Adrenal gland (tissue), 9 donors: ENCODE measurements at regions not wholly inside any gene's neighbourhood (a gene's known extent, or its start where the extent isn't known, plus 50 kb on each side); places are given as distances from the start of the nearest gene placed in this dataset.

ENCODE experiments used
- DNase-seq, 7 donors: peaks; one replicate each; pipeline ENCODE4 v3.0.0-alpha.2; 2019 to 2020
- H3K27ac ChIP-seq, 5 donors: fragments of 200-600 bp; sonication (generic) in 4 of 5; 1 replicate in 3 of 5; 2 replicates in 2 of 5; pipeline versions ENCODE4 v1.5.1 to v1.8.0; 2016 to 2020; ENCODE audit warnings: mild to moderate bottlenecking in 1 of 5
- H3K27me3 ChIP-seq: fragments of 200-600 bp; 2 replicates; pipeline ENCODE4 v1.8.0; 2021
- H3K36me3 ChIP-seq, 2 donors: fragments of 200-600 bp; replicated peaks in 1 of 2; 1 replicate in 1 of 2; 2 replicates in 1 of 2; pipeline versions ENCODE4 v1.5.1 to v1.8.0; 2018 to 2022
- H3K4me1 ChIP-seq, 2 donors: fragments of 200-600 bp; replicated peaks in 1 of 2; 1 replicate in 1 of 2; 2 replicates in 1 of 2; pipeline versions ENCODE4 v1.5.1 to v1.8.0; 2018 to 2021
- H3K4me3 ChIP-seq, 4 donors: fragments of 200-600 bp; sonication (generic) in 3 of 4; one replicate each; pipeline ENCODE4 v1.5.1; 2016 to 2018
- H3K9me3 ChIP-seq, 3 donors: fragments of 200-600 bp; sonication (generic) in 1 of 3; replicated peaks in 1 of 3; 1 replicate in 2 of 3; 2 replicates in 1 of 3; pipeline versions ENCODE4 v1.5.1 to v1.8.0; 2016 to 2021
- CTCF ChIP-seq, 6 experiments: fragments of 450-650 bp in 4 of 6; fragments of 200-600 bp in 2 of 6; sonication (generic) in 1 of 6; IDR thresholded peaks; 1 replicate in 5 of 6; 2 replicates in 1 of 6; pipeline versions ENCODE4 v1.5.1 to v1.8.0; 2016 to 2021; ENCODE audit warnings: antibody characterized with exemption in 6 of 6, mild to moderate bottlenecking in 2 of 6, moderate library complexity in 1 of 6
- POLR2A ChIP-seq, 2 donors: fragments of 450-650 bp; IDR thresholded peaks; one replicate each; pipeline ENCODE4 v1.6.1; 2017; ENCODE audit warnings: antibody characterized with exemption in 2 of 2, mild to moderate bottlenecking in 2 of 2, moderate library complexity in 1 of 2
- WGBS, 4 donors: extraction: QIAGEN DNeasy Blood & Tissue Kit in 2 of 4; methylation state at CpG; one replicate each; pipeline versions ENCODE4 v1.1.5 to v1.1.7; 2013 to 2017; 5-methylcytosine and 5-hydroxymethylcytosine counted together
- intact Hi-C, 2 donors: fragments of 100-400 bp; cut with DNase I; formaldehyde crosslinking; loops; one replicate each; pipeline versions ENCODE4 v1.14.1 to v1.15.0; 2022 to 2023
- donor health status: healthy with polysubstance abuse.
- donor health status: Bipolar disorder and iron deficiency.
- donor health status: DM: yes; HTN: yes; CAD: no.
- donor health status: DM: no; HTN: no; CAD: no.
- donor health status: DM: no; HTN: no; CAD: no.

GRCh38 chr5:58202941-58203444 lies 256.9 kb downstream of the PLK2 start:
- intact Hi-C loops, result no loop called here
- Histone ChIP-seq H3K9me3 (no peaks in the 10 kb centered on the region), H3K27me3 (no peaks in the 10 kb centered on the region)

GRCh38 chr5:58201922-58202648 lies 257.8 kb downstream of the PLK2 start:
- intact Hi-C loops, result no loop called here
- Histone ChIP-seq H3K4me3 (no peak overlapping the region), H3K36me3 (no peaks in the 10 kb centered on the region), H3K9me3 (no peaks in the 10 kb centered on the region), H3K4me1 (no peaks in the 10 kb centered on the region), H3K27ac (no peak overlapping the region), H3K27me3 (no peaks in the 10 kb centered on the region)
- DNase-seq, result no peak
- TF ChIP-seq POLR2A (IDR thresholded peaks at IDR 0.05), result no peak
- TF ChIP-seq CTCF (IDR thresholded peaks at IDR 0.05), result no peak
- WGBS, 4 donors, result 76 to 85% (median 83%) methylated on average over 6 of the region's 6 CpGs

More at GRCh38 chr5:58202941-58203444, 256.9 kb downstream of the PLK2 start:
- Histone ChIP-seq H3K4me1 (no peaks in the 10 kb centered on the region), H3K36me3 (no peaks in the 10 kb centered on the region), H3K27ac (no peak overlapping the region), H3K4me3 (no peak overlapping the region)
- no peak for DNase-seq
- no peak for TF ChIP-seq POLR2A (IDR thresholded peaks at IDR 0.05)
- no peak for TF ChIP-seq CTCF (IDR thresholded peaks at IDR 0.05)
- WGBS, 4 donors, result 66 to 86% (median 77%) methylated on average over 2 of the region's 2 CpGs

- H3K4me1 ChIP-seq, result no peaks in the 10 kb centered on the region
- 90 to 100% (median 93%) methylated on average over 1 of the region's 1 CpG for WGBS, 4 donors
- TF ChIP-seq CTCF (IDR thresholded peaks at IDR 0.05), result no peak
- TF ChIP-seq POLR2A (IDR thresholded peaks at IDR 0.05), result no peak
- no peak overlapping the region for H3K27ac ChIP-seq
- no peak for DNase-seq
- intact Hi-C loops, result no loop called here
- no peaks in the 10 kb centered on the region for H3K9me3 ChIP-seq
- no peaks in the 10 kb centered on the region for H3K27me3 ChIP-seq
- H3K36me3 ChIP-seq, result no peaks in the 10 kb centered on the region
- no peak overlapping the region for H3K4me3 ChIP-seq
Observed at GRCh38 chr5:58200451-58200850, 259.4 kb downstream of the PLK2 start.

- Histone ChIP-seq H3K36me3 (no peaks in the 10 kb centered on the region), H3K27ac (no peak overlapping the region), H3K27me3 (no peaks in the 10 kb centered on the region), H3K9me3 (no peaks in the 10 kb centered on the region), H3K4me3 (no peak overlapping the region), H3K4me1 (no peaks in the 10 kb centered on the region)
- WGBS, 4 donors, result 67 to 79% (median 72%) methylated on average over 2 of the region's 2 CpGs
- TF ChIP-seq POLR2A (IDR thresholded peaks at IDR 0.05) (no peak), CTCF (IDR thresholded peaks at IDR 0.05) (no peak)
- no peak for DNase-seq
- intact Hi-C loops, result no loop called here
Observed at GRCh38 chr5:58199087-58199486, 260.8 kb downstream of the PLK2 start.
